Immature natural killer cell (primary cell): ENCODE measurements at regions not wholly inside any gene's neighbourhood (a gene's known extent, or its start where the extent isn't known, plus 50 kb on each side); places are given as distances from the start of the nearest gene placed in this dataset.

Experiments used
- DNase-seq, 3 donors: peaks; one replicate each; pipeline ENCODE4 v3.0.0; 2022; ENCODE audit warnings: mixed read lengths in 1 of 3
- H3K27ac Mint-ChIP-seq, 6 donors: one replicate each; pipeline ENCODE4 v1.8.0; 2020; ENCODE audit warnings: mixed read lengths in 6 of 6, mild to moderate bottlenecking in 5 of 6, inconsistent platforms in 4 of 6, moderate library complexity in 3 of 6
- H3K27me3 Mint-ChIP-seq, 3 donors: one replicate each; pipeline ENCODE4 v1.8.0; 2020 to 2021; ENCODE audit warnings: low read depth in 3 of 3, mild to moderate bottlenecking in 3 of 3, mixed read lengths in 3 of 3, moderate library complexity in 3 of 3, inconsistent platforms in 1 of 3
- H3K36me3 Mint-ChIP-seq, 3 donors: one replicate each; pipeline ENCODE4 v1.8.0; 2020; ENCODE audit warnings: mixed read lengths in 3 of 3, inconsistent platforms in 2 of 3, mild to moderate bottlenecking in 2 of 3
- H3K4me1 Mint-ChIP-seq, 2 donors: one replicate each; pipeline ENCODE4 v1.8.0; 2020; ENCODE audit warnings: inconsistent platforms in 2 of 2, mild to moderate bottlenecking in 2 of 2, mixed read lengths in 2 of 2, moderate library complexity in 1 of 2
- H3K4me3 Mint-ChIP-seq, 5 donors: one replicate each; pipeline ENCODE4 v1.8.0; 2020; ENCODE audit warnings: mild to moderate bottlenecking in 5 of 5, mixed read lengths in 5 of 5, inconsistent platforms in 3 of 5, moderate library complexity in 3 of 5
- H3K9me3 Mint-ChIP-seq, 6 donors: one replicate each; pipeline ENCODE4 v1.8.0; 2020; ENCODE audit warnings: mild to moderate bottlenecking in 6 of 6, mixed read lengths in 6 of 6, inconsistent platforms in 4 of 6, moderate library complexity in 3 of 6

DNA sequence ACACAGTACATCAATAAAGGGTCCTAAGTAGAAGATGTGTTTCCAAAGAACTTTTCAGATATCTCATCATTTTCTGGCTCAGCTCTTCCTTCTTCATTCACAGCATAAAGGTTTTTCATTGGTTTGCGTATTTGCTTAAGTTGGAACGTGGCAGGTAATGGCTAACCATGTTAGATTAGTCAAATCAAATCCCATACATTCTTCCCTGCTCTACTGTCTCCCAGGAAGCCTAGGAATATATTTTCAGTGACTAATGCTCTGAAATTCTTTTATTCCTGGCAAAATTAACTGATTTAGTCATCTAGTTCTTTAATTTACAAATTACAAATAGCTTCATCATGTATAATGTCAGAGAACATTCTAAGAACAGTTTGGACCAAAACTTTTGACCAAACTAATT, 99.6 kb upstream of the TMEM161B start:
- no peak overlapping the region for H3K27ac Mint-ChIP-seq
- no peaks in the 10 kb centered on the region for H3K4me1 Mint-ChIP-seq
- DNase-seq: no peak
- H3K27me3 Mint-ChIP-seq: peaks cover 0 to 3% (median 3%) of the 10 kb centered on the region in 3 donors
- no peak overlapping the region for H3K4me3 Mint-ChIP-seq
- H3K9me3 Mint-ChIP-seq: peaks cover 0 to 7% (median 0%) of the 10 kb centered on the region in 6 donors
- no peaks in the 10 kb centered on the region for H3K36me3 Mint-ChIP-seq

DNA sequence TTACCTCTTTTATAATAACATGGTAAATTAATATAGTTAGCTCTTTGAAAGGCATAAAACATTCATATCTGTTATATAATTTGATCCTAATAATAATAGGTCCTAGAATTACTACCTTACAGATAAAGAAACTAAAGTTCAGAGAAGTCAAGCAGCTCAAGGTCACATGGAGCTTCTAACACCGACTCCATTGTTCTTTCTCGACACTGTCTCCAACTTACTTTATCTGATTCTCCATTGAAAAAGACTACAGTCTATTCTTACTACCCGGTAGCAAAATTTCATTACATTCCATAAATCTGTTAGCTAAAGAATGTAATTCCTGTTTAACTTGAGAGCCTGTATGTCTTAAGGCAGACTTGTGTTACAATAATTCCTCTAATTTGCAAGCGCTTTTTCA, 96.3 kb upstream of the TMEM161B start:
- DNase-seq: no peak
- H3K4me3 Mint-ChIP-seq: no peak overlapping the region
- H3K4me1 Mint-ChIP-seq: no peaks in the 10 kb centered on the region
- no peaks in the 10 kb centered on the region for H3K36me3 Mint-ChIP-seq
- H3K27ac Mint-ChIP-seq: no peak overlapping the region
- peaks cover 0 to 5% (median 0%) of the 10 kb centered on the region in 3 donors for H3K27me3 Mint-ChIP-seq
- H3K9me3 Mint-ChIP-seq: peaks cover 0 to 7% (median 0%) of the 10 kb centered on the region in 6 donors

DNA sequence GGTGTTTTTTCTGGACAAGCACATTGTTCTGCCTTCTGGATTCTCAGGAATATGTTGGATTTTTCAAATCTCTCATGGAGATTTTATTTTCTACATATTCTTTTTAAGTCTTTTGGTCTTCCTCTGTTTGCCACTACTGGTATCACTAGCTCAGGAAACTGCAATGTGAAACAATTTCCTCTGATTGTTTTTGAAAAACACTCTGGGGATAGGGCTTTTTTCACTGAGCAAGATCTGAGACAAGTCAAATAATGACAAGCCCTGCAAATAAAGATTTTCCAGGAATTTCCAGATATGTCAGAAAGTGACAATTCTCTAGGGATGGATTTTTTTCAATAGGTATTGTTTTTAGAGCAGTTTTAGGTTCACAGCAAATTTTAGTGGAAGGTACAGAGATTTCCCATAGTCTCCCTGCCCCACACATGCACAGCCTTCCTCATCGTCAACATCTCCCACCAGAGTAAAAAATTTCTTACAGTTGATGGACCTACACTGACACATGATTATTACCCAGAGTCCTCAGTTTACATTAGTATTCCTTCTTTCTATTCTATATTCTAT, 86.9 kb upstream of the TMEM161B start:
- H3K36me3 Mint-ChIP-seq: no peaks in the 10 kb centered on the region
- H3K9me3 Mint-ChIP-seq: peaks cover 0 to 11% (median 4%) of the 10 kb centered on the region in 6 donors
- no peak overlapping the region for H3K4me3 Mint-ChIP-seq
- no peak overlapping the region for H3K27ac Mint-ChIP-seq
- peaks cover 6 to 15% (median 7%) of the 10 kb centered on the region in 3 donors for H3K27me3 Mint-ChIP-seq
- H3K4me1 Mint-ChIP-seq: no peaks in the 10 kb centered on the region
- no peak for DNase-seq

DNA sequence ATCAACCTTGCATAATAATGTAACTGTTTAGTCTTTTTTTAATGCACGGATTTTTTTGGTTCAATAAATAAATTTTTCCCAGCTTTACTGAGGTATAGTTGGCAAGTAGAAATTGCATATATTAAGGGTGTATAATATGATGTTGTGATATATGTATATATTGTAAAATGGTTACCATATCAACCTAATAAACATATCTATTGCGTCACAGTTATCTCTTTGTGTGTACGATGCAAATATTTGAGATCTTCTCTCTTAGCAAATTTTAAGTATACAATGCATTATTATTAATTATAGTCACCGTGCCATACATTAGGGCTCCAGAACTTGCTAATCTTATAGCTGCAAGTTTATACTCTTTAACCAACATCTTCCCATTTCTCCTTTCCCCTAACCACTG, 57.2 kb upstream of the TMEM161B start:
- Mint-ChIP-seq H3K9me3 (peaks cover 0 to 3% (median 0%) of the 10 kb centered on the region in 6 donors), H3K4me3 (no peak overlapping the region), H3K27ac (no peak overlapping the region), H3K27me3 (no peaks in the 10 kb centered on the region), H3K36me3 (no peaks in the 10 kb centered on the region), H3K4me1 (no peaks in the 10 kb centered on the region)
- no peak for DNase-seq

DNA sequence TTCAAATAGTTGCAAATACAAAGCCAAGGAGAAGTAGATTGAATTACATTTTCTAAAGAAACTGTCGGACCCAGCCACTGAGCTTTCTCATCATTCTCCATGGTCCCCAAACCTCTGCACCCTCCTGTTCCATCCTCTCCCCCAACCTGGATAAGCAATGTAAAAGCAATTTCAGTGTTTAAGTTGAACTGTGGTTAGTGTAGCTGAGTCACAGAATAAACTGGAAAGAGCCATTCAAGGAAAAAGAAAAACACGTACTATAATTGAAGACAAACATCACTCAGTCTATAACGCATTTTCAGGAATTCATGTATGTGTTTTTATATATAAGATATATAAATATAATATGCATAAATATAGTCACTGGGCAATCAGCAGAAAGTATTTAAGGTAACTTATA, 54.1 kb upstream of the TMEM161B start:
- Mint-ChIP-seq H3K4me3 (no peak overlapping the region), H3K27me3 (peaks cover 0 to 5% (median 0%) of the 10 kb centered on the region in 3 donors), H3K4me1 (no peaks in the 10 kb centered on the region), H3K36me3 (no peaks in the 10 kb centered on the region), H3K27ac (no peak overlapping the region), H3K9me3 (peaks cover 0 to 9% (median 0%) of the 10 kb centered on the region in 6 donors)
- no peak for DNase-seq
